ENCODE measurements at regions not wholly inside any gene's neighbourhood (a gene's known extent, or its start where the extent isn't known, plus 50 kb on each side); places are given as distances from the start of the nearest gene placed in this dataset.
"Not testable (repeated sequence)": the region's sequence is repeated elsewhere in the genome, so short reads cannot be mapped to it uniquely, and the experiment has no call there.

DNA sequence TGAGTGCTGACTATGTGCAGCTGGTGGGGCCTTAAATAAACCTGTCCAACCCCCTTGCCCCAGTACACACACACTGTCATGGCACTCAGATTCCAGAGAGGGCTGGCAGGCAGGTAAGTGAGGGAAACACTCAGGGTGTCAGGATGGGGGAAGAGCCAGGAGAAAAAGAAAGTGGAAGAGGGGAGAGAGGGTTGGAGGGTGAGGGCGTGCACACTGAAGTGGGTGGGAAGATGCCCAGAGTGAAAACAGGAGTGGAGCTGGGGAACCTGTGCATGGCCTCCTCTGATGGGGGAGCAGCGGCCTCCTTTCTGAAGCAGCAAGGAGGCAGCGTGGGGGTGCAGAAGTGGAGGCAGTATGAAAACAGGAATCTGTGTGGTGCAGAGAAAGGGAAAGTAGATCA, 160.6 kb upstream of the JUN start:
- no peaks in the 10 kb centered on the region for H3K79me2 ChIP-seq (ENCODE audit: low read length)
- no peaks in the 10 kb centered on the region for H3K27me3 ChIP-seq (ENCODE audit: low read length)
- H3K9ac ChIP-seq (ENCODE audit: low read length), result no peak overlapping the region
- H3K4me3 ChIP-seq (ENCODE audit: low read length), result no peak overlapping the region
- DNase-seq, result no peak
- H3K4me1 ChIP-seq (ENCODE audit: low read length), result no peaks in the 10 kb centered on the region
- H3K27ac ChIP-seq (ENCODE audit: low read length), result no peak overlapping the region
- H3K36me3 ChIP-seq (ENCODE audit: insufficient read depth, low read length), result no peaks in the 10 kb centered on the region
- H2AFZ ChIP-seq (ENCODE audit: low read length), result no peak overlapping the region
- H3K9me3 ChIP-seq (ENCODE audit: low read length), result no peaks in the 10 kb centered on the region
- no peaks in the 10 kb centered on the region for H3K9me2 ChIP-seq (replicated peaks; ENCODE audit: insufficient read depth, low read length)
- no peaks in the 10 kb centered on the region for H4K20me1 ChIP-seq (ENCODE audit: insufficient read depth, low read depth, low read length)
- no peak overlapping the region for H3K4me2 ChIP-seq (ENCODE audit: low read depth, low read length, poor library complexity, severe bottlenecking)

DNA sequence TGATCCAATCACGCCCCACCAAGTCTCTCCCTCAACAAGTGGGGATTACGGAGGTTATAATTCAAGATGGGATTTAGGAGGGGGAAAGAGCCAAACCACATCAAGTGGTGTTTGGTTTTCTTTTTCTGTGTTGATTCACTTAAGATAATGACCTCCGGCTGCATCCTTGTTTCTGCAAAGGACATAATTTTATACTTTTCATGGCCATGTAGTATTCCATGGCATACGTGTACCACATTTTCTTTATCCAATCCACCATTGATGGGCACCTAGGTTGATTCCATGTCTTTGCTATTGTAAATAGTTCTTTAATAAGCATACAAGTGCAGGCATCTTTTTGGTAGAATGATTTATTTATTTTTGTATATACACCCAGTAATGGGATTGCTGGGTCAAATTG, 162.5 kb upstream of the JUN start:
- H3K4me1 ChIP-seq (ENCODE audit: low read length), result no peaks in the 10 kb centered on the region
- H3K9me2 ChIP-seq (replicated peaks; ENCODE audit: insufficient read depth, low read length), result no peaks in the 10 kb centered on the region

DNA sequence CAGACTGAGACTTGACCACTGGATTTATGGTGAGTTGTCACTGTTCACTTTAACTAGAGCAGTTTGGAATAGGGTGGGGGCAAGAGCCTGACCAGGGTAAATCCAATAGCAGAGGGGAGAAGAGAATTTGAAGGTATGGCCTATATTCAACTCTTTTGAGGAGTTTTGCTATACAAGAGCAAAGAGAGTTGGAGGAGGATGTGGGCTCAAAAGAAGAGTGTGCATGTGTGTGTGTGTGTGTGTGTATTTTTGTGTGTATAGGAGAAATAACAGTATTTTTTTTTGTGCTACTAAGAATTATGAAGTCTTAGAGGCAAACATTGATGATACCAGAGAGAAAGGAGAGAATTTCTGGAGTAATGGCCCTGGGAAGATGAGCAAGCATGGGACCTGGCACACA, 164.8 kb upstream of the JUN start:
- Histone ChIP-seq H3K9me2 (replicated peaks; ENCODE audit: insufficient read depth, low read length) (no peaks in the 10 kb centered on the region), H3K27me3 (ENCODE audit: low read length) (no peaks in the 10 kb centered on the region), H3K4me3 (ENCODE audit: low read length) (no peak overlapping the region), H3K79me2 (ENCODE audit: low read length) (no peaks in the 10 kb centered on the region), H4K20me1 (ENCODE audit: insufficient read depth, low read depth, low read length) (no peaks in the 10 kb centered on the region), H3K9ac (ENCODE audit: low read length) (no peak overlapping the region), H3K4me2 (ENCODE audit: low read depth, low read length, poor library complexity, severe bottlenecking) (no peak overlapping the region), H3K36me3 (ENCODE audit: insufficient read depth, low read length) (no peaks in the 10 kb centered on the region), H3K27ac (ENCODE audit: low read length) (no peak overlapping the region), H3K4me1 (ENCODE audit: low read length) (no peaks in the 10 kb centered on the region), H3K9me3 (ENCODE audit: low read length) (no peaks in the 10 kb centered on the region), H2AFZ (ENCODE audit: low read length) (no peak overlapping the region)
- no peak for DNase-seq

More for the DNA sequence above, 162.5 kb upstream of the JUN start:
- Histone ChIP-seq H3K36me3 (ENCODE audit: insufficient read depth, low read length) (no peaks in the 10 kb centered on the region), H3K27ac (ENCODE audit: low read length) (no peak overlapping the region), H2AFZ (ENCODE audit: low read length) (no peak overlapping the region), H3K4me2 (ENCODE audit: low read depth, low read length, poor library complexity, severe bottlenecking) (no peak overlapping the region), H4K20me1 (ENCODE audit: insufficient read depth, low read depth, low read length) (no peaks in the 10 kb centered on the region), H3K27me3 (ENCODE audit: low read length) (no peaks in the 10 kb centered on the region), H3K9me3 (ENCODE audit: low read length) (no peaks in the 10 kb centered on the region), H3K4me3 (ENCODE audit: low read length) (no peak overlapping the region), H3K79me2 (ENCODE audit: low read length) (no peaks in the 10 kb centered on the region), H3K9ac (ENCODE audit: low read length) (no peak overlapping the region)
- DNase-seq, result no peak

DNA sequence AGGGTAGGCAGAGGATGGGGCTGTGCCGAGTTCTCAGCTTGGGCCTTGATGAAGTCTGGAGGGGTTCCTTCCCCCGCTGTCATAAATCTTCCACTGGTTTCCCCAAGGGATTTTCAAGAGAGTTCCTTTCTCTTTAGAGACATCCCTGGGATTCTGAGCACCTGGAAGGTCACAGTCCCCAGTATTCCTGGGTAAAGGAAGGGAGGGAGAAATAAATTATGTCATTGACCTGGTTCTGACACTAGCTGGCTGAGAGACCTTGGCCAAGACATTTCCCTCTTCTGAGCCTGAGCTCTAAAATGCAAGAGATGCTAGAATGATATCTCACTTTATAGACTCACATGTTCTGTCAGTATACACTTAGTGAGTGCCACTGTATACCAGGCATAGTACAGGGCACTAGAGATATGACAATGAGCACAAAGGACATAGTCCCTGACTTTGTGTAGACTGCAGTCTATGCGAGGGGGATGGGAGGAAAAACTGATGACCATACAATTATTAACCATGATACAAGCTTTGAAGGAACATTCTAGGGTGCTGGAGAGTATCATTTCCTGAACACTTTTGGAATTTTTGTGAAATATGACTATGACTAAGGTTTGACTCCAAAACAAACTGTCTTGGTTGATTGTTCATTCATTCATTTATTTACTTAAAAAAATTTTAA, 165.8 kb upstream of the JUN start:
- Histone ChIP-seq H3K9me2 (replicated peaks; ENCODE audit: insufficient read depth, low read length) (no peaks in the 10 kb centered on the region), H2AFZ (ENCODE audit: low read length) (no peak overlapping the region)
- DNase-seq, result no peak

DNA sequence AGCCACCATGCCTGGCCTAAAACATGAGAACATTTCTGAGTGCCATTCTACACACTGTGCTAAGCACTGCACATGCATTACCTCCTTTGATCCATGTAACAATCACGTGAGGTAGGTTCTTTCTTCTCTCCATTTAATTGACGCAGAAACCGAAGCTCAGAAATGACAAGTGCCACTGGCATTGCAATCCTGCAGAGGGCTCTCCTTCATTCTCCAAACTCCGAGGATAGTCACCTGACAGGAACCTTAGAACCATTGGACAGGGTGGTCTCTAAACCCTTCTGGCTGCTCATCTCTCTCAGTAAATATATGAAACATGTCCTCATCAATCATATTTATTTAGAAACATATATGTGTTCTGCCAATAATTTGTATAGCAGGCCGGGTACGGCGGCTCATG, 167.1 kb upstream of the JUN start:
- no peak overlapping the region for H3K27ac ChIP-seq (ENCODE audit: low read length)
- DNase-seq, result no peak
- no peak overlapping the region for H3K4me2 ChIP-seq (ENCODE audit: low read depth, low read length, poor library complexity, severe bottlenecking)
- H4K20me1 ChIP-seq (ENCODE audit: insufficient read depth, low read depth, low read length), result no peaks in the 10 kb centered on the region
- H3K9ac ChIP-seq (ENCODE audit: low read length), result no peak overlapping the region
- no peaks in the 10 kb centered on the region for H3K79me2 ChIP-seq (ENCODE audit: low read length)
- no peaks in the 10 kb centered on the region for H3K27me3 ChIP-seq (ENCODE audit: low read length)
- no peaks in the 10 kb centered on the region for H3K9me3 ChIP-seq (ENCODE audit: low read length)
- no peaks in the 10 kb centered on the region for H3K9me2 ChIP-seq (replicated peaks; ENCODE audit: insufficient read depth, low read length)
- H3K4me1 ChIP-seq (ENCODE audit: low read length), result no peaks in the 10 kb centered on the region
- no peaks in the 10 kb centered on the region for H3K36me3 ChIP-seq (ENCODE audit: insufficient read depth, low read length)
- H2AFZ ChIP-seq (ENCODE audit: low read length), result no peak overlapping the region
- no peak overlapping the region for H3K4me3 ChIP-seq (ENCODE audit: low read length)

More for the DNA sequence above, 165.8 kb upstream of the JUN start:
- Histone ChIP-seq H3K36me3 (ENCODE audit: insufficient read depth, low read length) (no peaks in the 10 kb centered on the region), H3K4me1 (ENCODE audit: low read length) (no peaks in the 10 kb centered on the region), H3K9me3 (ENCODE audit: low read length) (no peaks in the 10 kb centered on the region), H3K4me2 (ENCODE audit: low read depth, low read length, poor library complexity, severe bottlenecking) (no peak overlapping the region), H3K4me3 (ENCODE audit: low read length) (no peak overlapping the region), H3K9ac (ENCODE audit: low read length) (no peak overlapping the region), H3K27ac (ENCODE audit: low read length) (no peak overlapping the region), H4K20me1 (ENCODE audit: insufficient read depth, low read depth, low read length) (no peaks in the 10 kb centered on the region), H3K27me3 (ENCODE audit: low read length) (no peaks in the 10 kb centered on the region), H3K79me2 (ENCODE audit: low read length) (no peaks in the 10 kb centered on the region)

DNA sequence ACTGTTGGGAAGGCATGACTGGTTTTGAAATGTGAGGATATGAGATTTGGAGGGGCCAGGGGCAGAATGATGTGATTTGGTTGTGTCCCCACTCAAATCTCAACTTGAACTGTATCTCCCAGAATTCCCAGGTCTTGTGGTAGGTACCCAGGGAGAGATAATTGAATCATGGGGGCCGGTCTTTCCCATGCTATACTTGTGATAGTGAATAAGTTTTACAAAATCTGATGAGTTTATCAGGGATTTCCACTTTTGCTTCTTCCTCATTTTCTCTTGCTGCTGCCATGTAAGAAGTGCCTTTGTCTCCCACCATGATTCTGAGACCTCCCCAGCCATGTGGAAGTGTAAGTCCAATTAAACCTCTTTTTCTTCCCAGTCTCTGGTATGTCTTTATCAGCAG, 170.1 kb upstream of the JUN start:
- H3K4me1 ChIP-seq (ENCODE audit: low read length); H3K4me2 ChIP-seq (ENCODE audit: low read depth, low read length, poor library complexity, severe bottlenecking); H3K4me3 ChIP-seq (ENCODE audit: low read length); H3K9ac ChIP-seq (ENCODE audit: low read length); H3K27ac ChIP-seq (ENCODE audit: low read length); DNase-seq; H3K9me2 ChIP-seq (replicated peaks; ENCODE audit: insufficient read depth, low read length); H3K79me2 ChIP-seq (ENCODE audit: low read length); H3K9me3 ChIP-seq (ENCODE audit: low read length); H4K20me1 ChIP-seq (ENCODE audit: insufficient read depth, low read depth, low read length); H2AFZ ChIP-seq (ENCODE audit: low read length); H3K36me3 ChIP-seq (ENCODE audit: insufficient read depth, low read length); H3K27me3 ChIP-seq (ENCODE audit: low read length): not testable (repeated sequence)

DNA sequence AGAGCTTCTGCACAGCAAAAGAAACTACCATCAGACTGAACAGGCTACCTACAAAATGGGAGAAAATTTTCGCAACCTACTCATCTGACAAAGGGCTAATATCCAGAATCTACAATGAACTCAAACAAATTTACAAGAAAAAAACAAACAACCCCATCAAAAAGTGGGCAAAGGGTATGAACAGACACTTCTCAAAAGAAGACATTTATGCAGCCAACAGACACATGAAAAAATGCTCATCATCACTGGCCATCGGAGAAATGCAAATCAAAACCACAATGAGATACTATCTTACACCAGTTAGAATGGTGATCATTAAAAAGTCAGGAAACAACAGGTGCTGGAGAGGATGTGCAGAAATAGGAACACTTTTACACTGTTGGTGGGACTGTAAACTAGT, 179.4 kb upstream of the JUN start:
- H4K20me1 ChIP-seq (ENCODE audit: insufficient read depth, low read depth, low read length); H3K36me3 ChIP-seq (ENCODE audit: insufficient read depth, low read length); H3K9me2 ChIP-seq (replicated peaks; ENCODE audit: insufficient read depth, low read length); DNase-seq; H3K27ac ChIP-seq (ENCODE audit: low read length); H2AFZ ChIP-seq (ENCODE audit: low read length); H3K9ac ChIP-seq (ENCODE audit: low read length); H3K4me3 ChIP-seq (ENCODE audit: low read length); H3K9me3 ChIP-seq (ENCODE audit: low read length); H3K4me2 ChIP-seq (ENCODE audit: low read depth, low read length, poor library complexity, severe bottlenecking); H3K27me3 ChIP-seq (ENCODE audit: low read length); H3K79me2 ChIP-seq (ENCODE audit: low read length): not testable (repeated sequence)
- H3K4me1 ChIP-seq (ENCODE audit: low read length), result peaks cover 16% of the 10 kb centered on the region

DNA sequence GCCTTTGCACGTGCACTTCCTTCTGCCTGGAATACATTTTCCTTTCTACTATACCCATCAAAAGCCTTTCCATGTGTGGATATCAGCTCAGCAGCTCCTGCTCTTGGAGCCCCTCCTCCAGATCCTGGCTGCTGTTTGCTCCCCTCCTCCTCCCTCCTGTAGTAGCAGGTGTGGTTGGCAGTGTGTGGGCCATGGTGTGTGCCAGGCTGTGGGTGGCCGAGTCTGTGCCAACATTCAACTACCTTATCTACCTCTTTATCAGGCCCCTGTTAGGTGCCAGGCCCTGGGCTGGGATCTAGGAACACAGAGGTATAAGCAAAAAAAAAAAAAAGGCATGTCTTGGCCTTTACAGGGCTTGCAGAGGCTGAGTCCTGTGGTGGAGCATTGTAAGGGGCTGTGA, 180.6 kb upstream of the JUN start:
- no peak for DNase-seq
- Histone ChIP-seq H3K9ac (ENCODE audit: low read length) (no peak overlapping the region), H3K79me2 (ENCODE audit: low read length) (no peaks in the 10 kb centered on the region), H3K9me3 (ENCODE audit: low read length) (no peaks in the 10 kb centered on the region), H3K4me3 (ENCODE audit: low read length) (no peak overlapping the region), H3K27me3 (ENCODE audit: low read length) (no peaks in the 10 kb centered on the region), H2AFZ (ENCODE audit: low read length) (no peak overlapping the region), H3K27ac (ENCODE audit: low read length) (no peak overlapping the region), H3K36me3 (ENCODE audit: insufficient read depth, low read length) (no peaks in the 10 kb centered on the region), H3K9me2 (replicated peaks; ENCODE audit: insufficient read depth, low read length) (no peaks in the 10 kb centered on the region), H3K4me2 (ENCODE audit: low read depth, low read length, poor library complexity, severe bottlenecking) (no peak overlapping the region), H4K20me1 (ENCODE audit: insufficient read depth, low read depth, low read length) (no peaks in the 10 kb centered on the region), H3K4me1 (ENCODE audit: low read length) (peaks cover 16% of the 10 kb centered on the region)

DNA sequence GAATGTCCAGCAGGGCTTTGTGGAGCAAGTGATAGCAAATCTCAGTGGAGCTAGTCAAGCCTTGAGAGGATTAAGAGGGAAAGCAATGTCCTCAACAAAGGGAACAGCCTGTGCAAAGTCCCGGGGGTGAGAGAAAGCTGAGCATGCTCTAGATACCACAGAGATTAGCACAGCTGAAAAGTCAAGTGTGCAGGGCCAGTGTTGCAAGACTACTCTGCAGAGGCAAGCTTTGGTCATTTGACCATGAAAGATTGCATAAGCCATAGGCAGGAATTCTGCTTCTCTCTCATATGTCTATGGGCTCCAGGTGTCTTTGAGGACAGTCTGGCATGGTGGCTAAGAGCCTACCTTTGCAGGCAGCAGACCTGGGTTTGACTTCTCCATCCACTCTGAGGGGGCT, 181.0 kb upstream of the JUN start:
- Histone ChIP-seq H3K4me1 (ENCODE audit: low read length) (peaks cover 16% of the 10 kb centered on the region), H3K4me3 (ENCODE audit: low read length) (no peak overlapping the region), H3K4me2 (ENCODE audit: low read depth, low read length, poor library complexity, severe bottlenecking) (no peak overlapping the region), H3K27ac (ENCODE audit: low read length) (no peak overlapping the region), H2AFZ (ENCODE audit: low read length) (no peak overlapping the region), H3K9me2 (replicated peaks; ENCODE audit: insufficient read depth, low read length) (no peaks in the 10 kb centered on the region), H4K20me1 (ENCODE audit: insufficient read depth, low read depth, low read length) (no peaks in the 10 kb centered on the region), H3K9ac (ENCODE audit: low read length) (no peak overlapping the region), H3K27me3 (ENCODE audit: low read length) (no peaks in the 10 kb centered on the region), H3K79me2 (ENCODE audit: low read length) (no peaks in the 10 kb centered on the region), H3K36me3 (ENCODE audit: insufficient read depth, low read length) (no peaks in the 10 kb centered on the region), H3K9me3 (ENCODE audit: low read length) (no peaks in the 10 kb centered on the region)
- DNase-seq, result no peak

Measured in Karpas-422 (cell line).